ENCODE measurements at regions not wholly inside any gene's neighbourhood (a gene's known extent, or its start where the extent isn't known, plus 50 kb on each side); places are given as distances from the start of the nearest gene placed in this dataset.

DNA sequence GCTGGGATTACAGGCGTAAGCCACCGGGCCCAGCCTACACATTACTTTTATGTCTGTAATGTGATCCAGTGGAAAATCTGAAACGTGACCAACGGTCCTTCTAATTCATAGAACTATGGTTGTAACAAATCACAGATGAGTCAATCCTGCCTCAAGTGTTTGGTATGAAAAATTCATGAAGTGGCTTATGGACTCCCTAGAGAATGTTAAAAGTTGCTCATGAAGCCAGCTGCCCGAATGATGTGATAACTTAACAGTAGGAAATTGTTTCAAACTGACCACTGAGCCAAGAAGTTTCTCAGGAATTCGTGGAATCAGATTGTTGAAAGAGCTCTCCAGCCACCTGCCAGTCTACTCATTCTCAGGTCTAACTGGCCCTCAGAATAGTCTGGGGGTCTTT is 59.4 kb upstream of the FARP1 start:
- no peak for DNase-seq (ENCODE audit: low read depth in 1 of 2, low spot score in 1 of 2)
- no peak overlapping the region for H3K27ac ChIP-seq
- H3K4me2 ChIP-seq: no peak overlapping the region
- POLR2A ChIA-PET: no interaction called here
- H3K4me3 ChIP-seq: no peak overlapping the region
- TF ChIP-seq PBX3 (IDR thresholded peaks at IDR 0.05) (no peak), RNF2 (IDR thresholded peaks at IDR 0.05; ENCODE audit: borderline replicate concordance, low read depth) (no peak), MAFK (IDR thresholded peaks at IDR 0.05; ENCODE audit: partially characterized antibody) (no peak), KDM1A (IDR thresholded peaks at IDR 0.05; ENCODE audit: low read depth) (no peak), GATA3 (IDR thresholded peaks at IDR 0.05; ENCODE audit: borderline replicate concordance) (no peak), ZNF302 (CRISPR knock-in tag; IDR thresholded peaks at IDR 0.05) (no peak)
- TF ChIP-seq, protein P1, sequence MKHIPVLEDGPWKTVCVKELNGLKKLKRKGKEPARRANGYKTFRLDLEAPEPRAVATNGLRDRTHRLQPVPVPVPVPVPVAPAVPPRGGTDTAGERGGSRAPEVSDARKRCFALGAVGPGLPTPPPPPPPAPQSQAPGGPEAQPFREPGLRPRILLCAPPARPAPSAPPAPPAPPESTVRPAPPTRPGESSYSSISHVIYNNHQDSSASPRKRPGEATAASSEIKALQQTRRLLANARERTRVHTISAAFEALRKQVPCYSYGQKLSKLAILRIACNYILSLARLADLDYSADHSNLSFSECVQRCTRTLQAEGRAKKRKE (CRISPR knock-in tag; IDR thresholded peaks at IDR 0.05; ENCODE audit: low read depth): no peak
- TF ChIP-seq, protein P2, sequence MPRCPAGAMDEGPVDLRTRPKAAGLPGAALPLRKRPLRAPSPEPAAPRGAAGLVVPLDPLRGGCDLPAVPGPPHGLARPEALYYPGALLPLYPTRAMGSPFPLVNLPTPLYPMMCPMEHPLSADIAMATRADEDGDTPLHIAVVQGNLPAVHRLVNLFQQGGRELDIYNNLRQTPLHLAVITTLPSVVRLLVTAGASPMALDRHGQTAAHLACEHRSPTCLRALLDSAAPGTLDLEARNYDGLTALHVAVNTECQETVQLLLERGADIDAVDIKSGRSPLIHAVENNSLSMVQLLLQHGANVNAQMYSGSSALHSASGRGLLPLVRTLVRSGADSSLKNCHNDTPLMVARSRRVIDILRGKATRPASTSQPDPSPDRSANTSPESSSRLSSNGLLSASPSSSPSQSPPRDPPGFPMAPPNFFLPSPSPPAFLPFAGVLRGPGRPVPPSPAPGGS (IDR thresholded peaks at IDR 0.05): no peak
- ATAC-seq: no peak
- 36% methylated on average over 6 of the region's 6 CpGs for WGBS (ENCODE audit: missing lambda C conversion rate)
- FAIRE-seq: no peak
- H3K4me1 ChIP-seq: no peaks in the 10 kb centered on the region
- H3K9me3 ChIP-seq: no peaks in the 10 kb centered on the region
- CTCF ChIA-PET: no interaction called here

- no peak for DNase-seq (ENCODE audit: low read depth in 1 of 2, low spot score in 1 of 2)
- ChIA-PET POLR2A (no interaction called here), CTCF (interaction anchor here (1.1 kb wide), 1 partner anchor 51 kb away, joined by 3 read pairs; no protein-coding TSS in a partner anchor)
- no peaks in the 10 kb centered on the region for H3K4me1 ChIP-seq
- H3K9me3 ChIP-seq: no peaks in the 10 kb centered on the region
- H3K27ac ChIP-seq: no peak overlapping the region
- TF ChIP-seq MAZ (IDR thresholded peaks at IDR 0.05; ENCODE audit: borderline replicate concordance, low read depth, low read length) (no peak), BHLHE40 (IDR thresholded peaks at IDR 0.05; ENCODE audit: low read depth, low read length) (no peak)
- 71% methylated on average over 3 of the region's 3 CpGs for WGBS (ENCODE audit: missing lambda C conversion rate)
- H3K4me2 ChIP-seq: no peak overlapping the region
- H3K4me3 ChIP-seq: no peak overlapping the region
- ATAC-seq: no peak
- FAIRE-seq: no peak
Measured at GRCh38 chr13:98083936-98084335, 59.0 kb upstream of the FARP1 start.

DNA sequence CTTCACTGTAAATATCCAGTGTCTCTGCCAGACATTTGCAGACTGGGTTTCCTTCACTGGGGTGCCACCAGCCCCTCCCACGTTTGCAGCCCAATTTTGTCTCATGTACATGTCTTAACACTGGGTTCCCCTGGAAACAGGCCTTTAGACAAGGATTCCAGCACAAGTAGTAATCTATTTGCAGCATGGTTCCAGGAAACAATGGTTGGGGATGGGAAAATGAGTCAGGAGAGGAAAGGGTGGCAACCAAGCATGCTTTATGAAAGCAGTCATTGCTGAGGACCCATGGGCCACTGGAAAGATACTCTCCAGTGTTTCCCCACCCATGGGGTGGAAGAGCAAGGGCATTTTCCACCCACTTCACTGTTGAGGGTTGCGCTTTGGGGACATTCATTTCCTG is 53.6 kb upstream of the FARP1 start:
- no peaks in the 10 kb centered on the region for H3K9me3 ChIP-seq
- H3K27ac ChIP-seq: no peak overlapping the region
- no peak overlapping the region for H3K4me3 ChIP-seq
- H3K4me1 ChIP-seq: no peaks in the 10 kb centered on the region
- TF ChIP-seq EHF (CRISPR knock-in tag; IDR thresholded peaks at IDR 0.05) (no peak), SMC3 (IDR thresholded peaks at IDR 0.05) (no peak), NPAS2 (CRISPR knock-in tag; IDR thresholded peaks at IDR 0.05; ENCODE audit: borderline replicate concordance) (no peak), ZNF302 (CRISPR knock-in tag; IDR thresholded peaks at IDR 0.05) (no peak), CHD2 (IDR thresholded peaks at IDR 0.05; ENCODE audit: low read length, partially characterized antibody) (no peak), ELK1 (IDR thresholded peaks at IDR 0.05; ENCODE audit: low read depth, low read length) (no peak)
- TF ChIP-seq, protein P3, sequence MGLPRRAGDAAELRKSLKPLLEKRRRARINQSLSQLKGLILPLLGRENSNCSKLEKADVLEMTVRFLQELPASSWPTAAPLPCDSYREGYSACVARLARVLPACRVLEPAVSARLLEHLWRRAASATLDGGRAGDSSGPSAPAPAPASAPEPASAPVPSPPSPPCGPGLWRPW (IDR thresholded peaks at IDR 0.05): no peak
- POLR2A ChIA-PET: no interaction called here
- FAIRE-seq: no peak
- DNase-seq (ENCODE audit: low read depth in 1 of 2, low spot score in 1 of 2): no peak
- no peak overlapping the region for H3K4me2 ChIP-seq
- CTCF ChIA-PET: no interaction called here
- ATAC-seq: no peak
- 46% methylated on average over 2 of the region's 2 CpGs for WGBS (ENCODE audit: missing lambda C conversion rate)

DNA sequence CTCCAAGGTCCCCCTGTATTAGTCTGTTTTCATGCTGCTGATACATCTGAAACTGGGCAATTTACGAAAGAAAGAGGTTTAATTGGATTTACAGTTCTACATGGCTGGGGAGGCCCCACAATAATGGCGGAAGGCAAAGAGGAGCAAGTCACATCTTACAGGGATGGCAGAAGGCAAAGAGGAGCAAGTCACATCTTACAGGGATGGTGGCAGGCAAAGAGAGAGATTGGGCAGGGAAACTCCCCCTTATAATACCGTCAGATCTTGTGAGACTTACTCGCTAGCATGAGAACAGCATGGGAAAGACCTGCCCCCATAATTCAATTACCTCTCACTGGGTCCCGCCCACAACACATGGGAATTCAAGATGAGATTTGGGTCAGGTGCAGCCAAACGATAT is 50.0 kb upstream of the FARP1 start:
- Histone ChIP-seq H3K4me3 (no peak overlapping the region), H3K4me1 (no peaks in the 10 kb centered on the region), H3K27ac (no peak overlapping the region), H3K9me3 (no peaks in the 10 kb centered on the region), H3K4me2 (no peak overlapping the region)
- ChIA-PET POLR2A (no interaction called here), CTCF (no interaction called here)
- DNase-seq (ENCODE audit: low read depth in 1 of 2, low spot score in 1 of 2) (no peak), FAIRE-seq (no peak), ATAC-seq (no peak)
- no peak for TF ChIP-seq HOXB13 (CRISPR knock-in tag; IDR thresholded peaks at IDR 0.05; ENCODE audit: low read depth)
- TF ChIP-seq ZC3H11A (IDR thresholded peaks at IDR 0.05): no peak
- no peak for TF ChIP-seq NR3C1 (IDR thresholded peaks at IDR 0.05)
- no peak for TF ChIP-seq EP300 (IDR thresholded peaks at IDR 0.05)
- no peak for TF ChIP-seq RCOR1 (IDR thresholded peaks at IDR 0.05; ENCODE audit: low read depth, low read length)
- no peak for TF ChIP-seq TFCP2L1 (CRISPR knock-in tag; IDR thresholded peaks at IDR 0.05)
- TF ChIP-seq, protein P4, sequence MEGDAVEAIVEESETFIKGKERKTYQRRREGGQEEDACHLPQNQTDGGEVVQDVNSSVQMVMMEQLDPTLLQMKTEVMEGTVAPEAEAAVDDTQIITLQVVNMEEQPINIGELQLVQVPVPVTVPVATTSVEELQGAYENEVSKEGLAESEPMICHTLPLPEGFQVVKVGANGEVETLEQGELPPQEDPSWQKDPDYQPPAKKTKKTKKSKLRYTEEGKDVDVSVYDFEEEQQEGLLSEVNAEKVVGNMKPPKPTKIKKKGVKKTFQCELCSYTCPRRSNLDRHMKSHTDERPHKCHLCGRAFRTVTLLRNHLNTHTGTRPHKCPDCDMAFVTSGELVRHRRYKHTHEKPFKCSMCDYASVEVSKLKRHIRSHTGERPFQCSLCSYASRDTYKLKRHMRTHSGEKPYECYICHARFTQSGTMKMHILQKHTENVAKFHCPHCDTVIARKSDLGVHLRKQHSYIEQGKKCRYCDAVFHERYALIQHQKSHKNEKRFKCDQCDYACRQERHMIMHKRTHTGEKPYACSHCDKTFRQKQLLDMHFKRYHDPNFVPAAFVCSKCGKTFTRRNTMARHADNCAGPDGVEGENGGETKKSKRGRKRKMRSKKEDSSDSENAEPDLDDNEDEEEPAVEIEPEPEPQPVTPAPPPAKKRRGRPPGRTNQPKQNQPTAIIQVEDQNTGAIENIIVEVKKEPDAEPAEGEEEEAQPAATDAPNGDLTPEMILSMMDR (IDR thresholded peaks at IDR 0.05): no peak
- no peak for TF ChIP-seq ESRRA (IDR thresholded peaks at IDR 0.05; ENCODE audit: borderline replicate concordance, low read length)
- no peak for TF ChIP-seq POLR2AphosphoS2 (conservative IDR thresholded peaks at IDR 0.05; ENCODE audit: low read length)
- no peak for TF ChIP-seq MYC (IDR thresholded peaks at IDR 0.05; ENCODE audit: borderline replicate concordance, low read length)
- TF ChIP-seq MAFK (IDR thresholded peaks at IDR 0.05; ENCODE audit: partially characterized antibody): no peak
- 55% methylated on average over 6 of the region's 6 CpGs for WGBS (ENCODE audit: missing lambda C conversion rate)

All from A549 (cell line).